SK-N-SH (cell line): ENCODE measurements at regions not wholly inside any gene's neighbourhood (a gene's known extent, or its start where the extent isn't known, plus 50 kb on each side); places are given as distances from the start of the nearest gene placed in this dataset.

ENCODE experiments used
- CTCF ChIA-PET: fragments of 300-600, 350-600 bp; formaldehyde crosslinking; extraction: SDS; loops from one replicate; lab custom pipeline; 2021; lab: Yijun Ruan, JAX
- POLR2A ChIA-PET: fragments of 350-600 bp; sonication (Branson Sonifier 250); formaldehyde crosslinking; extraction: SDS; loops from one replicate; lab custom pipeline; 2020; ENCODE audit warnings: antibody characterized with exemption, inconsistent platforms; lab: Yijun Ruan, JAX
- DNase-seq: peaks from one replicate; pipeline ENCODE4 v3.0.0; 2012
- H2AFZ ChIP-seq: fragments of 200-600 bp; sonication (generic); 2 replicates; pipeline ENCODE4 v1.8.1; 2016; ENCODE audit warnings: antibody characterized with exemption, mild to moderate bottlenecking, low read depth
- H3F3A ChIP-seq: fragments of 200-600 bp; sonication (generic); replicated peaks from 2 replicates; pipeline ENCODE3; 2016; ENCODE audit warnings: antibody characterized with exemption, mild to moderate bottlenecking; ENCODE audit not compliant: insufficient read depth
- H3K27ac ChIP-seq, 2 experiments: fragments of 200-500 bp in 1 of 2; fragments of 200-600 bp in 1 of 2; sonication (Bioruptor generic) in 1 of 2; sonication (generic), shearing (Covaris generic) in 1 of 2; 2 replicates each; pipeline versions ENCODE4 v1.5.1 to v1.6.1; 2014 to 2016; ENCODE audit warnings: low read depth in 2 of 2, inconsistent platforms in 1 of 2, low read length in 1 of 2, mild to moderate bottlenecking in 1 of 2, mixed read lengths in 1 of 2
- H3K27me3 ChIP-seq: fragments of 200-600 bp; sonication (generic), shearing (Covaris generic); 2 replicates; pipeline ENCODE4 v1.6.1; 2016; ENCODE audit warnings: mixed run types; ENCODE audit not compliant: insufficient read depth
- H3K36me3 ChIP-seq, 2 experiments: fragments of 200-500 bp in 1 of 2; fragments of 200-600 bp in 1 of 2; sonication (Bioruptor generic) in 1 of 2; sonication (generic) in 1 of 2; replicated peaks in 1 of 2; 2 replicates each; pipeline versions ENCODE3 to v1.5.1; 2014 to 2016; ENCODE audit warnings: low read length in 1 of 2, mild to moderate bottlenecking in 1 of 2; ENCODE audit not compliant: insufficient read depth in 2 of 2, control insufficient read depth in 1 of 2
- H3K4me1 ChIP-seq, 2 experiments: fragments of 200-500 bp in 1 of 2; fragments of 200-600 bp in 1 of 2; sonication (Bioruptor generic) in 1 of 2; sonication (generic), shearing (Covaris generic) in 1 of 2; 2 replicates each; pipeline versions ENCODE4 v1.5.1 to v1.6.1; 2014 to 2016; ENCODE audit warnings: low read depth in 1 of 2, low read length in 1 of 2, mixed run types in 1 of 2; ENCODE audit not compliant: insufficient read depth in 2 of 2, control insufficient read depth in 1 of 2
- H3K4me2 ChIP-seq: fragments of 200-600 bp; sonication (generic), shearing (Covaris generic); 2 replicates; pipeline ENCODE4 v1.6.1; 2017; ENCODE audit warnings: mixed run types
- H3K4me3 ChIP-seq, 2 experiments: fragments of 200-500 bp in 1 of 2; fragments of 200-600 bp in 1 of 2; sonication (Bioruptor generic) in 1 of 2; sonication (generic), shearing (Covaris generic) in 1 of 2; 2 replicates each; pipeline versions ENCODE4 v1.5.1 to v1.8.1; 2014 to 2016; ENCODE audit warnings: low read depth in 2 of 2, inconsistent platforms in 1 of 2, low read length in 1 of 2, mild to moderate bottlenecking in 1 of 2, mixed read lengths in 1 of 2, moderate library complexity in 1 of 2
- H3K79me2 ChIP-seq: fragments of 200-600 bp; sonication (generic); 2 replicates; pipeline ENCODE4 v1.8.1; 2017; ENCODE audit warnings: mild to moderate bottlenecking; ENCODE audit not compliant: insufficient read depth
- H3K9ac ChIP-seq: fragments of 200-600 bp; sonication (generic); 2 replicates; pipeline ENCODE4 v1.6.1; 2017; ENCODE audit warnings: mixed run types
- H3K9me2 ChIP-seq: fragments of 200-600 bp; sonication (generic); 2 replicates; pipeline ENCODE4 v1.6.1; 2017; ENCODE audit warnings: mixed run types
- H3K9me3 ChIP-seq: fragments of 200-600 bp; sonication (generic); 2 replicates; pipeline ENCODE4 v1.6.1; 2017; ENCODE audit warnings: mixed run types, mild to moderate bottlenecking, moderate library complexity
- H4K20me1 ChIP-seq: fragments of 200-600 bp; sonication (generic); 2 replicates; pipeline ENCODE4 v1.6.1; 2017; ENCODE audit warnings: mild to moderate bottlenecking, mixed run types; ENCODE audit not compliant: insufficient read depth
- ELF1 ChIP-seq: IDR thresholded peaks from 2 replicates; pipeline ENCODE4 v1.4.0; 2012
- EZH2phosphoT487 ChIP-seq: fragments of 200-600 bp; sonication (generic); IDR thresholded peaks from 2 replicates; pipeline ENCODE4 v1.6.1; 2017; ENCODE audit warnings: low read depth, mixed run types, mild to moderate bottlenecking, antibody characterized with exemption, moderate library complexity, borderline replicate concordance
- GATA2 ChIP-seq: sonication (generic); formaldehyde crosslinking; IDR thresholded peaks from 2 replicates; pipeline ENCODE4 v1.5.0; 2020; ENCODE audit warnings: mild to moderate bottlenecking, missing genetic modification reagents
- JUND ChIP-seq: IDR thresholded peaks from 2 replicates; pipeline ENCODE4 v1.4.0; 2012
- MEF2A ChIP-seq: IDR thresholded peaks from 2 replicates; pipeline ENCODE4 v1.4.0; 2012; ENCODE audit warnings: low read depth, borderline replicate concordance
- NRF1 ChIP-seq: IDR thresholded peaks from 2 replicates; pipeline ENCODE4 v1.6.1; 2012; ENCODE audit warnings: low read depth, mild to moderate bottlenecking, low read length
- PBX3 ChIP-seq: IDR thresholded peaks from 2 replicates; pipeline ENCODE4; 2012
- POLR2AphosphoS5 ChIP-seq: IDR thresholded peaks from 2 replicates; pipeline ENCODE4 v1.6.1; 2012; ENCODE audit warnings: low read depth, low read length
- RAD21 ChIP-seq: IDR thresholded peaks from 2 replicates; pipeline ENCODE4 v1.6.1; 2012; ENCODE audit warnings: mild to moderate bottlenecking, low read length
- RFX5 ChIP-seq: IDR thresholded peaks from 2 replicates; pipeline ENCODE4 v1.6.1; 2012; ENCODE audit warnings: mild to moderate bottlenecking, improper control_type of control experiment, low read length
- TAF1 ChIP-seq: IDR thresholded peaks from 2 replicates; pipeline ENCODE4 v1.6.1; 2012; ENCODE audit warnings: low read depth, mild to moderate bottlenecking, low read length, moderate library complexity, borderline replicate concordance
- TEAD4 ChIP-seq: IDR thresholded peaks from 2 replicates; pipeline ENCODE4 v1.4.0; 2012; ENCODE audit warnings: mild to moderate bottlenecking, borderline replicate concordance; ENCODE audit not compliant: insufficient read depth
- USF1 ChIP-seq: IDR thresholded peaks from 2 replicates; pipeline ENCODE4 v1.4.0; 2012; ENCODE audit warnings: low read depth, borderline replicate concordance
- ZBTB33 ChIP-seq: IDR thresholded peaks from 2 replicates; pipeline ENCODE4 v1.4.0; 2012; ENCODE audit warnings: low read depth, borderline replicate concordance
- WGBS: methylation state at CpG from one replicate; pipeline ENCODE4 v1.1.6; 2017; ENCODE audit warnings: low lambda C conversion rate; 5-methylcytosine and 5-hydroxymethylcytosine counted together

GRCh38 chr6:135566311-135567068 is 69.0 kb upstream of the AHI1 start:
- Histone ChIP-seq H4K20me1 (no peaks in the 10 kb centered on the region), H3K9me2 (no peaks in the 10 kb centered on the region), H3F3A (no peaks in the 10 kb centered on the region), H3K9ac (no peak overlapping the region), H3K27me3 (no peaks in the 10 kb centered on the region), H3K4me1 (peaks cover 0 to 2% of the 10 kb centered on the region in 2 experiments; a peak in 2 of 4 replicates), H3K4me3 (no peak overlapping the region), H3K79me2 (no peaks in the 10 kb centered on the region), H3K9me3 (no peaks in the 10 kb centered on the region), H3K4me2 (no peak overlapping the region), H2AFZ (no peak overlapping the region), H3K36me3 (no peaks in the 10 kb centered on the region), H3K27ac (no peak overlapping the region)
- POLR2A ChIA-PET: no interaction called here
- DNase-seq: no peak
- 80% methylated on average over 1 of the region's 7 CpGs for WGBS
- CTCF ChIA-PET: no interaction called here
- TF ChIP-seq GATA2 (no peak), MEF2A (no peak), TEAD4 (no peak), ZBTB33 (no peak), TAF1 (no peak), RFX5 (no peak), JUND (no peak), ELF1 (no peak), PBX3 (no peak), USF1 (no peak), RAD21 (no peak), POLR2AphosphoS5 (no peak), NRF1 (no peak)

- POLR2A ChIA-PET: no interaction called here
Observed at GRCh38 chr6:135567375-135568083, 70.0 kb upstream of the AHI1 start.

More at GRCh38 chr6:135567375-135568083, 70.0 kb upstream of the AHI1 start:
- H3K9ac ChIP-seq: no peak overlapping the region
- no peak for TF ChIP-seq EZH2phosphoT487
- H2AFZ ChIP-seq: no peak overlapping the region
- no peaks in the 10 kb centered on the region for H3K36me3 ChIP-seq
- H3K27ac ChIP-seq: no peak overlapping the region
- no peak overlapping the region for H3K4me2 ChIP-seq
- DNase-seq: no peak
- H3K4me1 ChIP-seq: peaks cover 0 to 2% of the 10 kb centered on the region in 2 experiments; a peak in 2 of 4 replicates
- no peaks in the 10 kb centered on the region for H3F3A ChIP-seq
- no peaks in the 10 kb centered on the region for H3K79me2 ChIP-seq
- H3K4me3 ChIP-seq: no peak overlapping the region
- WGBS: 84% methylated on average over 2 of the region's 2 CpGs
- H3K9me2 ChIP-seq: no peaks in the 10 kb centered on the region
- H3K9me3 ChIP-seq: no peaks in the 10 kb centered on the region
- no peaks in the 10 kb centered on the region for H4K20me1 ChIP-seq
- CTCF ChIA-PET: interaction anchor here (0.6 kb wide), 1 partner anchor 14 kb away, joined by 3 read pairs; no protein-coding TSS in a partner anchor
- H3K27me3 ChIP-seq: no peaks in the 10 kb centered on the region
